Uterus (tissue), 3 donors: ENCODE measurements at regions not wholly inside any gene's neighbourhood (a gene's known extent, or its start where the extent isn't known, plus 50 kb on each side); places are given as distances from the start of the nearest gene placed in this dataset.

Experiments
- DNase-seq, 2 donors: peaks; one replicate each; pipeline ENCODE4 v3.0.0-alpha.2; 2019 to 2020
- H3K27ac ChIP-seq, 2 donors: fragments of 200-600 bp; sonication (generic); 1 replicate in 1 of 2; 2 replicates in 1 of 2; pipeline ENCODE4 v1.5.1; 2016 to 2018
- H3K27me3 ChIP-seq, 2 donors: fragments of 200-600 bp; sonication (generic); one replicate each; pipeline ENCODE4 v1.5.1; 2018 to 2019; ENCODE audit warnings: control low read depth in 1 of 2
- H3K36me3 ChIP-seq, 2 donors: fragments of 200-600 bp; sonication (generic); one replicate each; pipeline ENCODE4 v1.5.1; 2019; ENCODE audit warnings: control low read depth in 1 of 2
- H3K4me1 ChIP-seq, 2 donors: fragments of 200-600 bp; sonication (generic); one replicate each; pipeline ENCODE4 v1.5.1; 2018 to 2019; ENCODE audit warnings: control low read depth in 1 of 2
- H3K4me3 ChIP-seq, 2 donors: fragments of 200-600 bp; sonication (generic); 1 replicate in 1 of 2; 2 replicates in 1 of 2; pipeline ENCODE4 v1.5.1; 2018 to 2019; ENCODE audit warnings: mild to moderate bottlenecking in 1 of 2
- H3K9me3 ChIP-seq, 2 donors: fragments of 200-600 bp; sonication (generic); one replicate each; pipeline ENCODE4 v1.5.1; 2019; ENCODE audit warnings: control low read depth in 1 of 2
- POLR2A ChIP-seq, 2 donors: fragments of 450-650 bp; IDR thresholded peaks; one replicate each; pipeline ENCODE4 v1.6.1; 2016; ENCODE audit warnings: antibody characterized with exemption in 2 of 2, mild to moderate bottlenecking in 1 of 2, moderate library complexity in 1 of 2
- intact Hi-C: fragments of 100-400 bp; cut with DNase I; formaldehyde crosslinking; loops from one replicate; pipeline ENCODE4 v1.15.1; 2023; ENCODE audit warnings: low total_unique reads
- TF ChIP-seq, protein P1 (sequence below), 4 experiments: fragments of 200-600 bp in 2 of 4; fragments of 450-650 bp in 2 of 4; sonication (generic) in 2 of 4; IDR thresholded peaks; one replicate each; pipeline ENCODE4 v1.5.1; 2016 to 2019; ENCODE audit warnings: antibody characterized with exemption in 4 of 4, mild to moderate bottlenecking in 2 of 4, moderate library complexity in 1 of 4
- donor health status: DM: yes; HTN: yes; CAD: no.

GRCh38 chr4:77306496-77306895, 149.5 kb downstream of the CCNG2 start:
- TF ChIP-seq, protein P1, sequence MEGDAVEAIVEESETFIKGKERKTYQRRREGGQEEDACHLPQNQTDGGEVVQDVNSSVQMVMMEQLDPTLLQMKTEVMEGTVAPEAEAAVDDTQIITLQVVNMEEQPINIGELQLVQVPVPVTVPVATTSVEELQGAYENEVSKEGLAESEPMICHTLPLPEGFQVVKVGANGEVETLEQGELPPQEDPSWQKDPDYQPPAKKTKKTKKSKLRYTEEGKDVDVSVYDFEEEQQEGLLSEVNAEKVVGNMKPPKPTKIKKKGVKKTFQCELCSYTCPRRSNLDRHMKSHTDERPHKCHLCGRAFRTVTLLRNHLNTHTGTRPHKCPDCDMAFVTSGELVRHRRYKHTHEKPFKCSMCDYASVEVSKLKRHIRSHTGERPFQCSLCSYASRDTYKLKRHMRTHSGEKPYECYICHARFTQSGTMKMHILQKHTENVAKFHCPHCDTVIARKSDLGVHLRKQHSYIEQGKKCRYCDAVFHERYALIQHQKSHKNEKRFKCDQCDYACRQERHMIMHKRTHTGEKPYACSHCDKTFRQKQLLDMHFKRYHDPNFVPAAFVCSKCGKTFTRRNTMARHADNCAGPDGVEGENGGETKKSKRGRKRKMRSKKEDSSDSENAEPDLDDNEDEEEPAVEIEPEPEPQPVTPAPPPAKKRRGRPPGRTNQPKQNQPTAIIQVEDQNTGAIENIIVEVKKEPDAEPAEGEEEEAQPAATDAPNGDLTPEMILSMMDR (IDR thresholded peaks at IDR 0.05), result no peak
- Histone ChIP-seq H3K4me1 (no peaks in the 10 kb centered on the region), H3K27ac (no peak overlapping the region), H3K4me3 (no peak overlapping the region), H3K9me3 (no peaks in the 10 kb centered on the region), H3K27me3 (no peaks in the 10 kb centered on the region), H3K36me3 (no peaks in the 10 kb centered on the region)
- no peak for DNase-seq
- intact Hi-C loops, result no loop called here

DNA sequence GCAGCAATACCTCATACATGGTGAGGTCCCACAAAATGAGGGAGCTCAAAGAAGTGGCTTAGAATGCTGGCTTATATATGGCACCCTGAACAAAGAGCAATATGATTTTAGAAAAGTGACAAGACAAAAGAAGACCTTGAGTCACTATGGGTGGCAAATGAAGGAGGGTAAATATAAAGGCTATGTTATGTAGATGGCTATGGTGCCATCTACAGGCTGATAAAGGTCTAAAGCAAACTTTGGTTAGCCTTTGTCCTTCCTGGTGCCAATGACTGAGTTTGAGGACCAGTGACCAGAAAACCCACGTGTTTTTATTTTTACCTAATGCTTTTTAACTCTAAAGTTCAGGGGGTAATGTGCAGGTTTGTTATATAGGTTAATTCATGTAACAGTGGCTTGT, 151.8 kb downstream of the CCNG2 start:
- TF ChIP-seq POLR2A (IDR thresholded peaks at IDR 0.05), result no peak
- TF ChIP-seq, protein P1 (IDR thresholded peaks at IDR 0.05), result no peak
- intact Hi-C loops, result no loop called here
- Histone ChIP-seq H3K9me3 (no peaks in the 10 kb centered on the region), H3K36me3 (no peaks in the 10 kb centered on the region), H3K4me3 (no peak overlapping the region), H3K4me1 (no peaks in the 10 kb centered on the region), H3K27me3 (no peaks in the 10 kb centered on the region), H3K27ac (no peak overlapping the region)
- DNase-seq, result no peak

- H3K27ac ChIP-seq, result no peak overlapping the region
- TF ChIP-seq, protein P1 (IDR thresholded peaks at IDR 0.05), result no peak
- TF ChIP-seq POLR2A (IDR thresholded peaks at IDR 0.05), result no peak
- no peaks in the 10 kb centered on the region for H3K27me3 ChIP-seq
- no peak overlapping the region for H3K4me3 ChIP-seq
- H3K4me1 ChIP-seq, result no peaks in the 10 kb centered on the region
- no peak for DNase-seq
- intact Hi-C loops, result no loop called here
- H3K9me3 ChIP-seq, result no peaks in the 10 kb centered on the region
- no peaks in the 10 kb centered on the region for H3K36me3 ChIP-seq
These were observed 152.5 kb downstream of the CCNG2 start for GRCh38 chr4:77309496-77309895.

- Histone ChIP-seq H3K9me3 (no peaks in the 10 kb centered on the region), H3K4me3 (no peak overlapping the region), H3K27ac (no peak overlapping the region), H3K27me3 (no peaks in the 10 kb centered on the region), H3K36me3 (no peaks in the 10 kb centered on the region), H3K4me1 (no peaks in the 10 kb centered on the region)
- intact Hi-C loops, result no loop called here
- no peak for TF ChIP-seq POLR2A (IDR thresholded peaks at IDR 0.05)
- TF ChIP-seq, protein P1 (IDR thresholded peaks at IDR 0.05), result no peak
- no peak for DNase-seq
These were observed 153.9 kb downstream of the CCNG2 start for GRCh38 chr4:77310931-77311330.

GRCh38 chr4:77314697-77315096, 157.7 kb downstream of the CCNG2 start:
- intact Hi-C loops, result no loop called here
- Histone ChIP-seq H3K4me1 (no peaks in the 10 kb centered on the region), H3K36me3 (no peaks in the 10 kb centered on the region), H3K27me3 (no peaks in the 10 kb centered on the region), H3K9me3 (no peaks in the 10 kb centered on the region), H3K27ac (no peak overlapping the region), H3K4me3 (no peak overlapping the region)
- TF ChIP-seq POLR2A (IDR thresholded peaks at IDR 0.05), result no peak
- TF ChIP-seq, protein P1 (IDR thresholded peaks at IDR 0.05), result no peak
- no peak for DNase-seq
